ENCODE measurements at regions not wholly inside any gene's neighbourhood (a gene's known extent, or its start where the extent isn't known, plus 50 kb on each side); places are given as distances from the start of the nearest gene placed in this dataset.

GRCh38 chr22:47398491-47398890 lies 636.0 kb downstream of the TBC1D22A start:
- no peak for DNase-seq (ENCODE audit: low spot score in 2 of 2)
- H3K4me1 ChIP-seq = no peaks in the 10 kb centered on the region
- H3K27me3 ChIP-seq (ENCODE audit: low read depth) = no peaks in the 10 kb centered on the region
- no peaks in the 10 kb centered on the region for H3K9me3 ChIP-seq
- H3K36me3 ChIP-seq (replicated peaks) = no peaks in the 10 kb centered on the region
- H3K4me3 ChIP-seq = no peak overlapping the region
- in situ Hi-C loops (cut with MboI; ENCODE audit: low sequenced_read_pairs) = no loop called here

GRCh38 chr22:47397673-47398072 lies 635.2 kb downstream of the TBC1D22A start:
- no peaks in the 10 kb centered on the region for H3K4me1 ChIP-seq
- no peak overlapping the region for H3K4me3 ChIP-seq
- no peaks in the 10 kb centered on the region for H3K9me3 ChIP-seq
- no peak for DNase-seq (ENCODE audit: low spot score in 2 of 2)
- in situ Hi-C loops (cut with MboI; ENCODE audit: low sequenced_read_pairs) = no loop called here
- no peaks in the 10 kb centered on the region for H3K27me3 ChIP-seq (ENCODE audit: low read depth)
- no peaks in the 10 kb centered on the region for H3K36me3 ChIP-seq (replicated peaks)

GRCh38 chr22:47396515-47396914 lies 634.1 kb downstream of the TBC1D22A start:
- DNase-seq (ENCODE audit: low spot score in 2 of 2) = no peak
- no peaks in the 10 kb centered on the region for H3K4me1 ChIP-seq
- H3K4me3 ChIP-seq = no peak overlapping the region
- no peaks in the 10 kb centered on the region for H3K27me3 ChIP-seq (ENCODE audit: low read depth)
- no peaks in the 10 kb centered on the region for H3K9me3 ChIP-seq
- in situ Hi-C loops (cut with MboI; ENCODE audit: low sequenced_read_pairs) = no loop called here
- H3K36me3 ChIP-seq (replicated peaks) = no peaks in the 10 kb centered on the region

- H3K9me3 ChIP-seq = no peaks in the 10 kb centered on the region
- H3K36me3 ChIP-seq (replicated peaks) = no peaks in the 10 kb centered on the region
- no peak overlapping the region for H3K4me3 ChIP-seq
- no peaks in the 10 kb centered on the region for H3K4me1 ChIP-seq
- H3K27me3 ChIP-seq (ENCODE audit: low read depth) = no peaks in the 10 kb centered on the region
- no peak for DNase-seq (ENCODE audit: low spot score in 2 of 2)
- in situ Hi-C loops (cut with MboI; ENCODE audit: low sequenced_read_pairs) = no loop called here
Observed at GRCh38 chr22:47396105-47396504, 633.7 kb downstream of the TBC1D22A start.

- DNase-seq (ENCODE audit: low spot score in 2 of 2) = no peak
- no peaks in the 10 kb centered on the region for H3K27me3 ChIP-seq (ENCODE audit: low read depth)
- H3K9me3 ChIP-seq = no peaks in the 10 kb centered on the region
- H3K4me1 ChIP-seq = no peaks in the 10 kb centered on the region
- in situ Hi-C loops (cut with MboI; ENCODE audit: low sequenced_read_pairs) = no loop called here
- H3K36me3 ChIP-seq (replicated peaks) = no peaks in the 10 kb centered on the region
- H3K4me3 ChIP-seq = no peak overlapping the region
Observed at GRCh38 chr22:47395481-47395880, 633.0 kb downstream of the TBC1D22A start.

- H3K9me3 ChIP-seq = no peaks in the 10 kb centered on the region
- no peaks in the 10 kb centered on the region for H3K27me3 ChIP-seq (ENCODE audit: low read depth)
- no peaks in the 10 kb centered on the region for H3K4me1 ChIP-seq
- DNase-seq (ENCODE audit: low spot score in 2 of 2) = no peak
- in situ Hi-C loops (cut with MboI; ENCODE audit: low sequenced_read_pairs) = no loop called here
- no peak overlapping the region for H3K4me3 ChIP-seq
- H3K36me3 ChIP-seq (replicated peaks) = no peaks in the 10 kb centered on the region
Observed at GRCh38 chr22:47394504-47395440, 632.3 kb downstream of the TBC1D22A start.

- Histone ChIP-seq H3K27me3 (ENCODE audit: low read depth) (no peaks in the 10 kb centered on the region), H3K4me1 (no peaks in the 10 kb centered on the region)
Observed at GRCh38 chr22:47393191-47393590, 630.7 kb downstream of the TBC1D22A start.

GRCh38 chr22:47392729-47393128 lies 630.3 kb downstream of the TBC1D22A start:
- Histone ChIP-seq H3K4me3 (no peak overlapping the region), H3K36me3 (replicated peaks) (no peaks in the 10 kb centered on the region), H3K9me3 (no peaks in the 10 kb centered on the region), H3K4me1 (no peaks in the 10 kb centered on the region), H3K27me3 (ENCODE audit: low read depth) (no peaks in the 10 kb centered on the region)
- DNase-seq (ENCODE audit: low spot score in 2 of 2) = no peak
- in situ Hi-C loops (cut with MboI; ENCODE audit: low sequenced_read_pairs) = no loop called here

More at GRCh38 chr22:47393191-47393590, 630.7 kb downstream of the TBC1D22A start:
- no peak overlapping the region for H3K4me3 ChIP-seq
- no peaks in the 10 kb centered on the region for H3K9me3 ChIP-seq
- DNase-seq (ENCODE audit: low spot score in 2 of 2) = no peak
- in situ Hi-C loops (cut with MboI; ENCODE audit: low sequenced_read_pairs) = no loop called here
- H3K36me3 ChIP-seq (replicated peaks) = no peaks in the 10 kb centered on the region

GRCh38 chr22:47392054-47392347 lies 629.6 kb downstream of the TBC1D22A start:
- Histone ChIP-seq H3K36me3 (replicated peaks) (no peaks in the 10 kb centered on the region), H3K27me3 (ENCODE audit: low read depth) (no peaks in the 10 kb centered on the region), H3K9me3 (no peaks in the 10 kb centered on the region), H3K4me3 (no peak overlapping the region), H3K4me1 (no peaks in the 10 kb centered on the region)
- DNase-seq (ENCODE audit: low spot score in 2 of 2) = no peak
- in situ Hi-C loops (cut with MboI; ENCODE audit: low sequenced_read_pairs) = no loop called here

- Histone ChIP-seq H3K4me1 (no peaks in the 10 kb centered on the region), H3K4me3 (no peak overlapping the region), H3K27me3 (ENCODE audit: low read depth) (no peaks in the 10 kb centered on the region), H3K36me3 (replicated peaks) (no peaks in the 10 kb centered on the region), H3K9me3 (no peaks in the 10 kb centered on the region)
- in situ Hi-C loops (cut with MboI; ENCODE audit: low sequenced_read_pairs) = no loop called here
- DNase-seq (ENCODE audit: low spot score in 2 of 2) = no peak
Observed at GRCh38 chr22:47391169-47392053, 629.0 kb downstream of the TBC1D22A start.

- Histone ChIP-seq H3K36me3 (replicated peaks) (no peaks in the 10 kb centered on the region), H3K27me3 (ENCODE audit: low read depth) (no peaks in the 10 kb centered on the region), H3K9me3 (no peaks in the 10 kb centered on the region), H3K4me3 (no peak overlapping the region), H3K4me1 (no peaks in the 10 kb centered on the region)
- in situ Hi-C loops (cut with MboI; ENCODE audit: low sequenced_read_pairs) = no loop called here
- DNase-seq (ENCODE audit: low spot score in 2 of 2) = no peak
Observed at GRCh38 chr22:47390026-47390970, 627.8 kb downstream of the TBC1D22A start.

GRCh38 chr22:47389201-47389600 lies 626.8 kb downstream of the TBC1D22A start:
- Histone ChIP-seq H3K27me3 (ENCODE audit: low read depth) (no peaks in the 10 kb centered on the region), H3K9me3 (no peaks in the 10 kb centered on the region), H3K36me3 (replicated peaks) (no peaks in the 10 kb centered on the region), H3K4me1 (no peaks in the 10 kb centered on the region), H3K4me3 (no peak overlapping the region)
- in situ Hi-C loops (cut with MboI; ENCODE audit: low sequenced_read_pairs) = no loop called here
- no peak for DNase-seq (ENCODE audit: low spot score in 2 of 2)

GRCh38 chr22:47388778-47389177 lies 626.3 kb downstream of the TBC1D22A start:
- Histone ChIP-seq H3K9me3 (no peaks in the 10 kb centered on the region), H3K4me1 (no peaks in the 10 kb centered on the region), H3K36me3 (replicated peaks) (no peaks in the 10 kb centered on the region), H3K27me3 (ENCODE audit: low read depth) (no peaks in the 10 kb centered on the region), H3K4me3 (no peak overlapping the region)
- in situ Hi-C loops (cut with MboI; ENCODE audit: low sequenced_read_pairs) = no loop called here
- DNase-seq (ENCODE audit: low spot score in 2 of 2) = no peak
